ENCODE measurements at regions not wholly inside any gene's neighbourhood (a gene's known extent, or its start where the extent isn't known, plus 50 kb on each side); places are given as distances from the start of the nearest gene placed in this dataset. TPM values are rescaled to one million over a fixed set of nuclear protein-coding genes. Genes with fewer than 3 reads are reported as not detected.

DNA sequence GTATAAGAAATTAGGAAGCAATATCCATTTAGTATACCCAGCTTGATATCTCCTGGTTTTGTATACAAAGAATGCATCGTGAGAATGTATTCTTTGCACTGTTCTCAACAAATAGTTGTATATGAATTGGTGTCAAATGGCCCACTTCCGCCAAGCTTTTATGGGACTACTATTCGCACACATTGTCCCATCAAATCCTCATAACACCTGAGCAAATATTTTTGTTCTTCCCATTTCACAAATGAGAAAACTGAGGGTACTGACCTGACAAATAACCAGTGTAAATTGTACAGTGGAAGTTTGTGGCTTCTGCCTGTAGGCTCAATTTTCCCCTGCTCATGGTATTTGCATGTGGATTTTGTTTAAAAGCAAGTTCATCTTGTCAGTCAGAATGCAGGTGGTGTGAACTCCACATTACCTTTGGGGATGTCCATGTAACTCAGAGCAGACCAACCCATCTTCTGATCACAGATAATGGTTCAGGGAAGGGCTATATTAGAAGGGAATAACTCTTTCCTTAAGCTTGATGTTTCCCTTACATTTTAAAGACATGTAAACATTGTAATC is 51.5 kb upstream of the FAM241A start:
- TF ChIP-seq CTCF (IDR thresholded peaks at IDR 0.05; ENCODE audit: insufficient read depth, low read length), result no peak
- H3K4me3 ChIP-seq (ENCODE audit: low read depth, low read length), result no peak overlapping the region
- DNase-seq (ENCODE audit: low read depth), result no peak

- no peak overlapping the region for H3K4me3 ChIP-seq (ENCODE audit: low read depth, low read length)
- no peak for TF ChIP-seq CTCF (IDR thresholded peaks at IDR 0.05; ENCODE audit: insufficient read depth, low read length)
Observed at GRCh38 chr4:112094330-112094729, 50.9 kb upstream of the FAM241A start.

More at GRCh38 chr4:112094330-112094729, 50.9 kb upstream of the FAM241A start:
- no peak for DNase-seq (ENCODE audit: low read depth)

Small RNAs in the stretch of these regions (small RNA-seq; reads per million reads assigned to genes)
- gene MIR297 (not detected), gene RNU6-289P (not detected)
